ENCODE measurements at regions not wholly inside any gene's neighbourhood (a gene's known extent, or its start where the extent isn't known, plus 50 kb on each side); places are given as distances from the start of the nearest gene placed in this dataset.
A peak's percentile ranks its signal among the peaks of the same experiment; 100 is the strongest.
"Not testable (repeated sequence)": the region's sequence is repeated elsewhere in the genome, so short reads cannot be mapped to it uniquely, and the experiment has no call there.

GRCh38 chr9:111276431-111277128, 53.4 kb downstream of the OR2K2 start:
- ATAC-seq (no peak), DNase-seq (no peak)
- intact Hi-C loops (cut with DNase I), result no loop called here

DNA sequence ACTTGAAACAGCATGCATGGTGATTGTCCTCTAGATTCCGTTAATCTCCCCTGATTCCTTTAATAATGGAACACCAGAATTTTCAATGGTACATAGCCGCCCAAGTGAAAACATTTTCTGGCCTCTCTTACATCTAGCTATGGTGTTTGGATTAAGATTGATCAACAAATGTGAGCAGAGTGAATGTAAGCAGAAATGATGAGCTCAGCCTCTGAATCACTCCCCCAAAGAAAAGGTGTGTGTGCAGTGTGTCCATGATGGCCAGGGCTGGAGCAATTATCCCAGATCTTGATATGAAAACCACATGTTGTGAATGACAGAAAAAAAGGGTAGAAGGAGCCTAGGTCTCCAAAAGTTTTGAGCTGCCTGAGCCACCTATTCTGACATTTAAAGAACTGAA, 55.3 kb downstream of the OR2K2 start:
- no peak for ATAC-seq
- no peak for DNase-seq
- intact Hi-C loops (cut with DNase I), result no loop called here

DNA sequence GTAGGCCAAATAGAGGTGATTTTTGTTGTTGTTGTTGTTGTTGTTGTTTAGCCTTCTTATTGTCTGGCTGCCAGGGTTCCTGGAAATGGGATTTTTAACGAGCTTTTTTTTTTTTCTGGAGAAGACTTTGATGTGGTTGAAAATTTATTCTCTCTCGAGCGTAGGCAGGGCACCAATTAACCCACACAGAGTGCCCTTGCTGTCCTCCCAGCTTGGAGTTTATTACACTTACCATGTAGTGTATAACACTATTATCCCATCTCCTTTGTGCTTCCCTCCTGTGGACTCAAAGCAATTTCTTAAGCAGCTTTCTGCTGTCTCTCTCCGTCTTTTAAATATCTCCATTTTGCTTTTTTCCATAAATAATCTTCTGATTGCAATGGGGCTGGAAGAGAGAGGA, 57.4 kb downstream of the OR2K2 start:
- intact Hi-C loops (cut with DNase I), result no loop called here
- no peak for ATAC-seq
- no peak for DNase-seq

GRCh38 chr9:111271481-111272080, 58.4 kb downstream of the OR2K2 start:
- intact Hi-C loops (cut with DNase I), result no loop called here
- ATAC-seq (no peak), DNase-seq (no peak)

DNA sequence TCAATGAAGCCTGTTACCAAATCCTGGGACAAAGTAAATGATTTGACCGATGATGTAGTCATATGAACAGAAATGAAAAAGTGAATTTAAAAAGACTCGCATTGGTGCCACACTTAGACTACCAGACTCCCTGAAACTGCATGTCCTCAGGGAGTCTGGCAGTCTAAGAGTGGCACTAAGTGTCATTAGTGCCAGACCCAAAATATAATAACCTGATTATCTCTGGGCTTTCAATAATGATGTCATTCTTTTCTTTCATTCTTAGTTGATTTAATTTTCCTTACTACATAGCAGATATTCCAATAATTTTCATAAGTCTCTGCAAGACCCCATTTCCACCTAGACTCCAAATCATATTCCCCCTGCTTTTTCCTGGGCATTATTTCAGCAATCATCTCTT, 59.0 kb downstream of the OR2K2 start:
- no peak for DNase-seq
- ATAC-seq, result no peak

DNA sequence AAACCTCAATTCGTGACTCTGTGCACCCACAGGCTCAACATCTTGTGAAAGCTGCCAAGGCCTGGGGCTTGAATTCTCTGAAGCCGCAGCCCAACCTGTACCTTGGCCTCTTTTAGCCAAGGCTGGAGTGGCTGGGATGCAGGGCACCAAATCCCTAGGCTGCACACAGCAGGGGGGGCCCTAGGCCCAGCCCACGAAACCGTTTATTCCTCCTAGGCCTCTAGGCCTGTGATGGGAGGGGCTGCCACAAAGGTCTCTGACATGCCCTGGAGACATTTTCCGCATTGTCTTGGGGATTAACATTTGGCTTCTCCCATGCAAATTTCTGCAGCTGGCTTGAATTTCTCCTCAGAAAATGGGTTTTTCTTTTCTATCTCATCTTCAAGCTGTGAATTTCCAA, 64.0 kb downstream of the OR2K2 start:
- intact Hi-C loops (cut with DNase I); ATAC-seq; DNase-seq: not testable (repeated sequence)

More for the DNA sequence above, 59.0 kb downstream of the OR2K2 start:
- intact Hi-C loops (cut with DNase I), result no loop called here

DNA sequence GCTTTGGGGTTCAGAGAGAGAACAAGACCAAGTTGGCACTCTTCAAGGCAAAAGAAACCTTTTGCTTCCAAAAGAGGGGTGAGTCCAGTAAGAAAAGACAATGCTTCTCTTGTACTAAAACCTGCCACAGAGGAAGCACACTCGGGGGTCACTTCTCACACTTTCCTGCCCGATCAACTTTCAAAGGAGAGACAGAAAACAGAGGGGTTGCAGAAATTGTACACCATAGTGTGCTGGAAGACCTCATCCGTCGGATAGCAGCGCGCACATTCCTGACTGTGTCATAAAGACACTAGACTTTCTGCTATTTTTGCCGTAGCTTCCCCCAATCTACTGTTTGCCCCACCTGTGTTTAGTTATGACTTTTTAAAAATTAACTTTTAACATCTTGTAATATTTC, 66.9 kb downstream of the OR2K2 start:
- no peak for DNase-seq
- intact Hi-C loops (cut with DNase I), result no loop called here
- ATAC-seq, result no peak

GRCh38 chr9:111258875-111259271, 71.2 kb downstream of the OR2K2 start:
- DNase-seq (no peak), ATAC-seq (no peak)
- intact Hi-C loops (cut with DNase I), result no loop called here

DNA sequence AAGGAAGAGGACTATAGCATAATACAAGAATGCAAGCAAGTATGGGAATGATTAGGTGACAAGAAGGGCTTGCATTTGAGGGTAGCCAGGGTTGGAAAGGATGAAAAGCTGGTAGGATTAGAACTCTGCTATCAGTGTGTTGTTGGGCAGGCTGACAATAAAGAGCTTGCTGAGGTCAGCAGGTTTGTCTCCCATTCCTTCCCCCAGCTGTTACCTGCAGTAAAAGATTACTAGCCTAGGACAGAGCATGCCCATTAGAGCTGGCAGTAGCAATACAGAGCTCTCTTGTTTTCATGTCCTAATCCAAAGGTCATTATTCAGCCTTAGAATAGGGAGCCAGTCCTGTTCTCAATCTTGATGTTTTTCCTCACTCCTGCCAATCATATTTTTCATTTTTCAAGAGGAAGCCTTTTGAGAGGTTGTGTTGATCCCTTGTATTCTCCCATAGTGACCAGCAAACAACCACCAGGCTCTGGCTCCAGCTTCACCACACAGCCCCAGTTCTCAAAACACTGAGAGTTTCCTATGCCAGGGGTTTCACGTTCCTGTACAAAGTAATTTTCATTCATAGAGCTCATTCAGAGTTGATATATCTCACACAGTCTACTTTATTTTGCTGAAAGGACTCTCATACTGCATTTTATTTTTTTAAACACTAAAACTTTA, 71.7 kb downstream of the OR2K2 start:
- DNase-seq, result no peak
- intact Hi-C loops (cut with DNase I), result no loop called here
- ATAC-seq, result no peak

DNA sequence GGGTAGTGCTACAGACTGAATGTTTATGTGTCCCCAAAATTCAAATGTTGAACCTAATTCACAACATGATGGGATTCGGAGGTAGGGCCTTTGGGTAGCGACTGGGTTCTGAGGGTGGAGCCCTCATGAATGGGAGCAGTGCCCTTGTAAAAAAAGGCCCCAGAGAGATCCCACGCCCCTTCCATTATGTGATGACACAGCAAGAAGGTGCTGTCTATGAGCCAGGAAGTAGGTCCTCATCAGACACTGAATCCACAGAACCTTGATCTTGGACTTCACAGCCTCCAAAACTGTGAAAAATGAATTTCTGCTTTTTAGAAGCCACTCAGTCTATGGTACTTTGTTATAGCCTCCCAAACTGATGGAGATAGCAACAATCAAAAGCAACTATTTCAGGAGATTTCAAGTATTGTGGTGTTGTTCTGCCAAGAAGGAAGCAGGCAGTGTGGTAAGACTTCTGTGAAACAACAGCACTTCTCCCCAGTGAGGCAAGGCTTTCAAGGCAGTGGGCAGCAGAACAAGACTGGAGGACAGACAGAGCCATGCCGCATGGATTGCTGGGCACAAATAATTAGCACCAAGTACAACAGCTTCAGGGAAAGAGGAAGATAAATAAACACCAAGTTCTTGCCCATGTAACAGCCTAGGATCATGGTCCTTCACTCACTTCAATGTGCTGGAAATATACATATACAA, 76.1 kb downstream of the OR2K2 start:
- DNase-seq (no peak), ATAC-seq (peak in 1 of 2 donors; percentile 31)
- intact Hi-C loops (cut with DNase I), result no loop called here

DNA sequence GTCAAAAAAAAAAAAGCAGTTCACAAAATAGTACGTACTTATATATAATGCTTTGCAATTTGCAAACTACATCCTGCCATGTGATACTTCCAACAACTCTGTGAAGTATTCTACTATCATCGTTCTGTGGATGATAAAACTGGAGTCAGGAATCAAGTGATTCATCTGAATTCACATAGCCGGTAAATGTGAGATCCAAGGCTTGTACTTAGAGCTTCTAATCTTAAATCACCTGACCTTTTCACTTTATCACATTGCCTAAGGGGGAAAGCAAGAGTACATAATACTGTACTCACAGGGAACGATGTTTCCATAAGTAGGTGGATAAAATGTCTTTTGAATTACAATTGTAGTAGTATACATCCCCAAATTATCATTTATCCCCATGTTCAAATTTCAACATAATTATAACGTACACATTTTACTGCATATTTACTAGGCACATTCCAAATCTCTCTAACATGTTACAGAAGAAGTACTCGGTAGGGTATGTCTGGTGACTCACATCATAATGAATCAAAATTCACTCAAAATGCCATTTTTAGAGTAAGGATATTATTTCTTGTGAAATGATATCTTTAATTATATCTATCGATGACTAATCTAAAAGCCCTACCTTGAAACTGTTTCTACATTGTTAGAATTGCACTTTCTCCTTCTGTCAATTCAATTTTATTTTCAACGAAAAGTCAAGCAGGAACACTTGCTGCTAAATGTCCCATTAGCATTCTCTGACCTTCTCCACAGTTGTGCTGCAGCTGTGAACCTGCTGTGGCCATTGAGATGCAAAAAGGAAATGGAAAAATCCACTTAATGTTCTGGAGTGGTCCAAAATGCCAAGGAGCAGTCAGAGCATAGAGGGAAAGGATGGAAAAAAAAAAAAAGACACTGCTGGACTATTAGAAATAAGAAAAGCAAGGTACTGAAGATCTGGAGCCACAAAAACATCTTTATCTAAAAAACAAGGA, 78.9 kb downstream of the OR2K2 start:
- ATAC-seq, result no peak
- intact Hi-C loops (cut with DNase I), result no loop called here
- DNase-seq, result no peak

- intact Hi-C loops (cut with DNase I), result no loop called here
- no peak for ATAC-seq
- DNase-seq, result no peak
Measured at GRCh38 chr9:111237447-111237846, 92.6 kb downstream of the OR2K2 start.

DNA sequence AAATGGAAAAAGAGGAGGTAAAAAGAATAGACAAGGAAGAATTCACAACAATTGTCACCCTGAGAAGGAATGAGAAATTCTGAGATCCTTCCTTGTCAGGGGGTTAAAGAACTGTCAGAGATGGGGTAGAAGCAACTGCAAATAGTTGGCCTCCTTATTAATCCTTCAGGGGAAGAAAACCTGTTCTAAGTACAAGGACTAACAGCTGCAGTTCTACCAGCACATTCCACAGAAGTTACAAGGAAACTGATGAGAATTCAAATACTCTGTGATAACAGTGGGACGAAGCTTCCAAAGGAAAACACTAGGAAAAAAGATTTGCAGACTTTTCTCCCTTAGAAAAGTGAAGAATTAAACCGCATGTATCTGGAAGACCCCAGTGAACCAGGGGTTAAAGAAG, 93.7 kb downstream of the OR2K2 start:
- no peak for DNase-seq
- intact Hi-C loops (cut with DNase I), result no loop called here
- ATAC-seq, result no peak

GRCh38 chr9:111233963-111234362, 96.1 kb downstream of the OR2K2 start:
- DNase-seq (no peak), ATAC-seq (no peak)
- intact Hi-C loops (cut with DNase I), result no loop called here

DNA sequence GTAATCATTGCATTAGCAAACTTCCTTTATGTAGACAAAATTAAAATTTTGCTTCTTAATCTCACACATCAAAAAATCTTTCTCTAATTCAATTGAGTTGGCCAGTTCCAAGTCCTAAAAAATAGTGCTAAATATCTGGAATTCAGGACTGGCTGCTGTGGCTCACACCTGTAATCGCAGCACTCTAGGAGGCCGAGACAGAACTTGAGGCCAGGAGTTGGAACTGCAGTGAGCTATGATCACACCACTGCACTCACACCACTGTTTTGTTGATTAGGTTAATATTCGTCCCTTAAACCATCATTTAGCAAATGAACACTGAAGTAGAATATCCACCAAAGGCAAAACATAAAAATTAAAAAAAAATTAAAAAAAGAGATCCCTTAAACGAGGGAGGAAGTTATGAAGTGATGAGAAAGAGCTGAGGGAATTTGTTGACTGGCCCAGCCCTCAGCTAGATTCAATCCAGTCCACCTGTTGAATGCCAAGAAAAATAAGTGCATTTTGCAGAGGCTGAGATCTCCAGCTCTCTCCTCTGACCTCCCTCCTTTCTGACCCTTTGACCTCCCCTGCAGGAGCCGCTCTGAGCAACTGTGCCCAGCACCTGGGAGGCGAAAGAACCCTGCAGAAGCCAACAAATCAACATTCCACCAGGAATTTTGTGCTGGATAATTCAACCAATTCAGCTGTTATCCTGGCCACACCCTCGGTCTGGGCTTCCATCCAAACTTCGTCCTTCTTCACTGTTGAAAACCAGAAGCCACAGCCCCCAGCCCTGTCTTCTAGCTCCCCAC, 96.8 kb downstream of the OR2K2 start:
- intact Hi-C loops (cut with DNase I), result no loop called here
- DNase-seq (no peak), ATAC-seq (peak in 1 of 2 donors; percentile 86)

- intact Hi-C loops (cut with DNase I), result no loop called here
- DNase-seq (no peak), ATAC-seq (no peak)
Measured at GRCh38 chr9:111231801-111232580, 98.0 kb downstream of the OR2K2 start.

DNA sequence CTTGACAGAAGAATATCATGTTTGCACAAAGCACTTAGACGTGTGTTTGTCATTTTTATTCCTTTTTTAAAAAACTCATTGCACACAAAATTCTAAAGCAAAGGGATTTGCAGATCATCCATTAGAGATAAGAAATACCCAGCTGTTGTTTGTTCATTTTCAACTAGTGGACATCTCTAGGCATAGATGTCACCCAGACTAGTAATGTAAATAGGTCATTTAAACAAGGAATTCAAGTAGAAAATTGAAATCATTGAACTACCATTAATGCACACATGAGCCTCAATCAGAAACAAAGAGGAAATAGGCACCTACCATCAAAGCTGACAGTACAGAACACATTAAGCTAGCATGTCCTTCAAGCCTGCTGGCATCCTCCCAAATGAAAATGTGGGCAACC, 107.3 kb downstream of the OR2K2 start:
- intact Hi-C loops (cut with DNase I), result no loop called here
- ATAC-seq, result no peak
- DNase-seq, result no peak

DNA sequence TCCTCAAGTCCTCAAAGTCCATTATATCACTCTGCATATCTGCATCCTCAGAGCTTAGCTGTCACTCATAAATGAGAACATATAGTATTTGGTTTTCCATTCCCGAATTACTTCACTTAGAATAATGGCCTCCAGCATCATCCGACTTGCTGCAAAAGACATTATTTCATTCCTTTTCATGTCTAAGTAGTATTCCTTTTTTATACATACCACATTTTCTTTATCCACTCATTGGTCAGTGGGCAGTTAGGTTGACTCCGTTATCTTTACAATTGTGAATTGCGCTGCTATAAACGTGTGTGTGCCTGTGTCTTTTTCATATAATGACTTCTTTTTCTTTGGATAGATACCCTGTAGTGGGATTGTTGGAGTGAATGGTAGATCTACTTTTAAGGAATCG, 117.2 kb downstream of the OR2K2 start:
- ATAC-seq (no peak), DNase-seq (no peak)

More for the DNA sequence above, 117.2 kb downstream of the OR2K2 start:
- intact Hi-C loops (cut with DNase I), result no loop called here

All from left cardiac atrium (tissue), 4 donors.